HG02623 (cell line): ENCODE measurements at regions not wholly inside any gene's neighbourhood (a gene's known extent, or its start where the extent isn't known, plus 50 kb on each side); places are given as distances from the start of the nearest gene placed in this dataset.
A peak's percentile ranks its signal among the peaks of the same experiment; 100 is the strongest.
"Not testable (repeated sequence)": the region's sequence is repeated elsewhere in the genome, so short reads cannot be mapped to it uniquely, and the experiment has no call there.

Experiments
- ATAC-seq: cut with Tn5 transposase; IDR thresholded peaks from one replicate; pipeline ENCODE4 v1.9.1; 2021; ENCODE audit warnings: moderate library complexity; ENCODE audit not compliant: unreplicated experiment

- not testable (repeated sequence) for ATAC-seq
Measured at GRCh38 chr17:15802917-15803316, 70.8 kb downstream of the TBC1D26 start.

- ATAC-seq, result not testable (repeated sequence)
Measured at GRCh38 chr17:15806825-15807224, 74.7 kb downstream of the TBC1D26 start.

- ATAC-seq, result not testable (repeated sequence)
Measured at GRCh38 chr17:15813388-15813787, 81.3 kb downstream of the TBC1D26 start.

- not testable (repeated sequence) for ATAC-seq
Measured at GRCh38 chr17:15814003-15814402, 81.9 kb downstream of the TBC1D26 start.

GRCh38 chr17:15817861-15818260 lies 85.8 kb downstream of the TBC1D26 start:
- not testable (repeated sequence) for ATAC-seq

- ATAC-seq, result not testable (repeated sequence)
Measured at GRCh38 chr17:15822280-15822679, 90.2 kb downstream of the TBC1D26 start.

GRCh38 chr17:15828727-15829314 lies 96.7 kb downstream of the TBC1D26 start:
- ATAC-seq, result not testable (repeated sequence)

GRCh38 chr17:15830221-15830620 lies 98.1 kb downstream of the TBC1D26 start:
- not testable (repeated sequence) for ATAC-seq

- peak; percentile 84 for ATAC-seq
Measured at GRCh38 chr17:15831182-15831581, 99.1 kb downstream of the TBC1D26 start.

- not testable (repeated sequence) for ATAC-seq
Measured at GRCh38 chr17:15832921-15833480, 100.9 kb downstream of the TBC1D26 start.

- ATAC-seq, result not testable (repeated sequence)
Measured at GRCh38 chr17:15833890-15834289, 101.8 kb downstream of the TBC1D26 start.

- ATAC-seq, result not testable (repeated sequence)
Measured at GRCh38 chr17:15835481-15835880, 103.4 kb downstream of the TBC1D26 start.

- not testable (repeated sequence) for ATAC-seq
Measured at GRCh38 chr17:15836249-15836982, 104.3 kb downstream of the TBC1D26 start.

GRCh38 chr17:15836991-15837390 lies 104.9 kb downstream of the TBC1D26 start:
- ATAC-seq, result not testable (repeated sequence)

- ATAC-seq, result not testable (repeated sequence)
Measured at GRCh38 chr17:15847447-15848229, 97.3 kb upstream of the ADORA2B start.

- not testable (repeated sequence) for ATAC-seq
Measured at GRCh38 chr17:15849054-15849453, 95.9 kb upstream of the ADORA2B start.

- not testable (repeated sequence) for ATAC-seq
Measured at GRCh38 chr17:15850071-15850470, 94.9 kb upstream of the ADORA2B start.

GRCh38 chr17:15850687-15851086 lies 94.2 kb upstream of the ADORA2B start:
- ATAC-seq, result not testable (repeated sequence)

- not testable (repeated sequence) for ATAC-seq
Measured at GRCh38 chr17:15852863-15853262, 92.1 kb upstream of the ADORA2B start.

GRCh38 chr17:15856191-15856590 lies 88.7 kb upstream of the ADORA2B start:
- not testable (repeated sequence) for ATAC-seq

- not testable (repeated sequence) for ATAC-seq
Measured at GRCh38 chr17:15856745-15857144, 88.2 kb upstream of the ADORA2B start.
